ENCODE measurements at regions not wholly inside any gene's neighbourhood (a gene's known extent, or its start where the extent isn't known, plus 50 kb on each side); places are given as distances from the start of the nearest gene placed in this dataset.
"Not testable (repeated sequence)": the region's sequence is repeated elsewhere in the genome, so short reads cannot be mapped to it uniquely, and the experiment has no call there.

- no peak for DNase-seq
These were observed 97.1 kb upstream of the ANK2 start for GRCh38 chr4:112952313-112952700.

- DNase-seq, result no peak
These were observed 96.2 kb upstream of the ANK2 start for GRCh38 chr4:112953262-112953661.

- no peak for DNase-seq
These were observed 95.2 kb upstream of the ANK2 start for GRCh38 chr4:112954286-112954685.

GRCh38 chr4:112956484-112956896, 93.0 kb upstream of the ANK2 start:
- DNase-seq, result no peak

- not testable (repeated sequence) for DNase-seq
These were observed 91.7 kb upstream of the ANK2 start for GRCh38 chr4:112957764-112958163.

- DNase-seq, result no peak
These were observed 82.6 kb upstream of the ANK2 start for GRCh38 chr4:112966701-112967488.

GRCh38 chr4:112968451-112969159, 80.8 kb upstream of the ANK2 start:
- DNase-seq, result peak; percentile 20

GRCh38 chr4:112970903-112971302, 78.5 kb upstream of the ANK2 start:
- DNase-seq, result no peak

GRCh38 chr4:112973750-112974251, 75.7 kb upstream of the ANK2 start:
- DNase-seq, result peak; percentile 7

GRCh38 chr4:112975567-112976355, 73.7 kb upstream of the ANK2 start:
- DNase-seq, result peak; percentile 14

- DNase-seq, result peak; percentile 18
These were observed 70.6 kb upstream of the ANK2 start for GRCh38 chr4:112978691-112979472.

- no peak for DNase-seq
These were observed 69.5 kb upstream of the ANK2 start for GRCh38 chr4:112979881-112980421.

- no peak for DNase-seq
These were observed 66.8 kb upstream of the ANK2 start for GRCh38 chr4:112982680-112983079.

GRCh38 chr4:112994732-112995464, 54.6 kb upstream of the ANK2 start:
- DNase-seq, result peak; percentile 20

Data from fibroblast of upper back skin (primary cell).